Activated CD8-positive, alpha-beta T cell treated with anti-CD3 and anti-CD28 coated beads for 36 hours (primary cell): ENCODE measurements at regions not wholly inside any gene's neighbourhood (a gene's known extent, or its start where the extent isn't known, plus 50 kb on each side); places are given as distances from the start of the nearest gene placed in this dataset.

Experiments
- ATAC-seq: fragments of 200-7000 bp; cut with Tn5 transposase; one replicate; pipeline ENCODE4 v1.10.0; 2021; ENCODE audit warnings: mild to moderate bottlenecking, moderate library complexity
- CTCF ChIA-PET: fragments of 350-600 bp; sonication (Branson Sonifier 250); formaldehyde crosslinking; loops from one replicate; lab custom pipeline; 2021; ENCODE audit warnings: antibody characterized with exemption; lab: Charles Lee
- POLR2A ChIA-PET: fragments of 350-600 bp; sonication (Branson Sonifier 250); formaldehyde crosslinking; loops from one replicate; lab custom pipeline; 2021; ENCODE audit warnings: antibody characterized with exemption; lab: Charles Lee
- DNase-seq: peaks from one replicate; pipeline ENCODE4 v3.0.0-alpha.2; 2020
- H3K27ac Mint-ChIP-seq: one replicate; pipeline ENCODE4 v1.8.0; 2021; ENCODE audit warnings: mild to moderate bottlenecking, mixed read lengths
- H3K27me3 Mint-ChIP-seq: one replicate; pipeline ENCODE4 v1.8.0; 2021; ENCODE audit warnings: mixed read lengths
- H3K36me3 Mint-ChIP-seq: one replicate; pipeline ENCODE4 v1.8.0; 2021; ENCODE audit warnings: low read depth, mixed read lengths
- H3K4me1 Mint-ChIP-seq: one replicate; pipeline ENCODE4 v1.8.0; 2021; ENCODE audit warnings: low read depth, mixed read lengths
- H3K4me3 Mint-ChIP-seq: one replicate; pipeline ENCODE4 v1.8.0; 2021; ENCODE audit warnings: mild to moderate bottlenecking, moderate library complexity, mixed read lengths
- H3K9me3 Mint-ChIP-seq: one replicate; pipeline ENCODE4 v1.8.0; 2021; ENCODE audit warnings: mixed read lengths
- intact Hi-C: fragments of 100-400 bp; cut with micrococcal nuclease; formaldehyde crosslinking; loops from one replicate; pipeline ENCODE4 v1.10.0; 2022
- TF ChIP-seq, protein P1 (sequence below): fragments of 200-600 bp; IDR thresholded peaks from one replicate; pipeline ENCODE4 v1.8.0; 2022; ENCODE audit warnings: antibody characterized with exemption, mild to moderate bottlenecking

- TF ChIP-seq, protein P1, sequence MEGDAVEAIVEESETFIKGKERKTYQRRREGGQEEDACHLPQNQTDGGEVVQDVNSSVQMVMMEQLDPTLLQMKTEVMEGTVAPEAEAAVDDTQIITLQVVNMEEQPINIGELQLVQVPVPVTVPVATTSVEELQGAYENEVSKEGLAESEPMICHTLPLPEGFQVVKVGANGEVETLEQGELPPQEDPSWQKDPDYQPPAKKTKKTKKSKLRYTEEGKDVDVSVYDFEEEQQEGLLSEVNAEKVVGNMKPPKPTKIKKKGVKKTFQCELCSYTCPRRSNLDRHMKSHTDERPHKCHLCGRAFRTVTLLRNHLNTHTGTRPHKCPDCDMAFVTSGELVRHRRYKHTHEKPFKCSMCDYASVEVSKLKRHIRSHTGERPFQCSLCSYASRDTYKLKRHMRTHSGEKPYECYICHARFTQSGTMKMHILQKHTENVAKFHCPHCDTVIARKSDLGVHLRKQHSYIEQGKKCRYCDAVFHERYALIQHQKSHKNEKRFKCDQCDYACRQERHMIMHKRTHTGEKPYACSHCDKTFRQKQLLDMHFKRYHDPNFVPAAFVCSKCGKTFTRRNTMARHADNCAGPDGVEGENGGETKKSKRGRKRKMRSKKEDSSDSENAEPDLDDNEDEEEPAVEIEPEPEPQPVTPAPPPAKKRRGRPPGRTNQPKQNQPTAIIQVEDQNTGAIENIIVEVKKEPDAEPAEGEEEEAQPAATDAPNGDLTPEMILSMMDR = no peak
- Mint-ChIP-seq H3K9me3 (no peaks in the 10 kb centered on the region), H3K36me3 (no peaks in the 10 kb centered on the region), H3K27me3 (no peaks in the 10 kb centered on the region), H3K27ac (no peak overlapping the region), H3K4me1 (no peaks in the 10 kb centered on the region), H3K4me3 (no peak overlapping the region)
- intact Hi-C loops = no loop called here
- ChIA-PET CTCF (interaction anchor here (0.6 kb wide), 1 partner anchor 34 kb away, joined by 3 read pairs; no protein-coding TSS in a partner anchor), POLR2A (no interaction called here)
- no peak for ATAC-seq
- DNase-seq = no peak
Observed at GRCh38 chr3:127033171-127033570, 50.3 kb downstream of the PLXNA1 start.

DNA sequence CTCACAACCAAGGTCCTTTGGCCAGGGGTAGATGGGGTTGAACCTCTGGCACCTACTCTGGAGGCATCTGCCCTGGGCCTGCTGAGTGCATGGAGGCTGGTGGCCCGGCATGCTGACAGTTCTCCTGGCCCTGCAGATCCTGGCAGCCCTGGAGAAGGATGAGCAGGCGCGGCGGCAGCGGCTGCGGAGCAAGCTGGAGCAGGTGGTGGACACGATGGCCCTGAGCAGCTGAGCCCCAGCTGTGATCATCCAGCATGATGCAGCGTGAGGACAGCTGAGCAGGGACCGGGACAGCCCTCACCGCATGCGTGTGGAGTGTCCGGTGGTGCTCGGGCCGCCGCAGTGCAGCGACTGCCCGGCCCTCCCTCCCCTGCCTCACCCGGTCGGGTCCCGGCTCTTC, 50.9 kb downstream of the PLXNA1 start:
- no peak for DNase-seq
- intact Hi-C loops = no loop called here
- no peak for ATAC-seq
- ChIA-PET CTCF (no interaction called here), POLR2A (no interaction called here)
- Mint-ChIP-seq H3K4me3 (no peak overlapping the region), H3K36me3 (no peaks in the 10 kb centered on the region), H3K9me3 (no peaks in the 10 kb centered on the region), H3K27ac (no peak overlapping the region), H3K4me1 (no peaks in the 10 kb centered on the region), H3K27me3 (no peaks in the 10 kb centered on the region)
- TF ChIP-seq, protein P1 = no peak

DNA sequence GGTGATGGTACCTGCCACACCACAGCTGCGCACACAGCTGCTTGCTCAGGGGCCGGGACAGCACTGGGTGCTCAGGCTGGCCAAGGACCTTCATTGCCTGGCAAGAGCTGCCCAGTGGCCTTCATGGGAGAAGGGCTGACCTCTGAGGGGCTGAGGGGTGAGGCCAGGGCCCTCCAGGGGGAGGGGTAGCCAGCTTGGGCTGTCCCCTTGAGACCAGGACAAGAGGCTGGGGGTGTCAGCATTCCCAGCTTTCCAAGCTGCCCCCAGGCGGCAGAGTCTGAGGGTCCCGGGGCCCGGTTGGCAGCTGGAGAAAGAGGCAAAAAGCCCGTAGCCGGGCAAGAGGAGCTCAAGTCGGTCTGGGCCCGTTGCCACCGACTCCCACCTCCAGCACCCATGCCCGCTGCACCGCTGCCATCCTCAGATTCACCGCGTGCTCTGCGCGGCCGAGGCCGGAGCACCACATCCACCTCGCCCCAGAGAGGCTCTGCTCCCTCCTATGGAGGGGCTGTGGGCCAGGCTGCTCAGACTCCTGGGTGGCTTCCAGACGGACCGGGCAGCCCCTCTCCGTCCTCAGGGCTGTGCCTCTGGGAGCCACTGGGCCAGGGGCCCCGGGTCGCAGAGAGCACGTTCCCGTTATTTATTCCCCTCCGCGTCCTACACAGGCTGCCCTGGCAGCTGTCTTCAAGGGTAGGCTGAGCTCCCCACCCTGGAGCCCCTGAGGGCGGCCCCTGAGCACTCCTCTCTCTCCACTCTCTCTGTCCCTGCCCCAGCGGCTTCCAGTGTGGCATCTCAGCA, 51.5 kb downstream of the PLXNA1 start:
- Mint-ChIP-seq H3K27ac (no peak overlapping the region), H3K36me3 (no peaks in the 10 kb centered on the region), H3K4me1 (no peaks in the 10 kb centered on the region), H3K27me3 (no peaks in the 10 kb centered on the region), H3K4me3 (no peak overlapping the region), H3K9me3 (no peaks in the 10 kb centered on the region)
- CTCF ChIA-PET = no interaction called here
- no peak for ATAC-seq
- TF ChIP-seq, protein P1 = no peak
- intact Hi-C loops = no loop called here
- DNase-seq = no peak
- POLR2A ChIA-PET = no interaction called here

- no peak overlapping the region for H3K4me3 Mint-ChIP-seq
- no peak for ATAC-seq
- CTCF ChIA-PET = no interaction called here
- no peaks in the 10 kb centered on the region for H3K9me3 Mint-ChIP-seq
- intact Hi-C loops = no loop called here
- TF ChIP-seq, protein P1 = no peak
- no peaks in the 10 kb centered on the region for H3K4me1 Mint-ChIP-seq
- H3K27ac Mint-ChIP-seq = no peak overlapping the region
- POLR2A ChIA-PET = interaction anchor here (0.6 kb wide), 1 partner anchor 14 kb away, joined by 3 read pairs; no protein-coding TSS in a partner anchor
- H3K27me3 Mint-ChIP-seq = no peaks in the 10 kb centered on the region
- no peak for DNase-seq
- no peaks in the 10 kb centered on the region for H3K36me3 Mint-ChIP-seq
Observed at GRCh38 chr3:127034990-127035652, 52.2 kb downstream of the PLXNA1 start.

DNA sequence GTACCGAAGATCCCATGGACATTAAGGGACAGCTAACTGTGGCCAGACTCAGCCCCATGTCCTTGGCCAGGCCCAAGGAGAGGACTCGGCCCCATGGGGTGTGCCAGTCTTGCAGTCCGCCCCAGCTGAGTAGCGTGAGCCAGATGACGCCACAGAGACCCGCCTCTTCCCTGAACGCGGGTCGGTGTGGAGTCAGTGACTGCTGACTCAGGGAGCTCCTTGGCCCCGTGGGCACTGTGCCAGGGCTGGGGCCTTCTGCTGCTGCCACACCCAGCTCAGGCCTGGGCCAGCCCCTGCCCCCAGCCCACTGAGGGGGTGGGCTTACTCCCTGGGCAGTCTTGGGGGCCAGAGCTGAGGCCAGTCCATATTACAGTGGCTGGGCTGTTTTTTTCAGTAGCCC, 52.8 kb downstream of the PLXNA1 start:
- ChIA-PET CTCF (no interaction called here), POLR2A (interaction anchor here (0.6 kb wide), 1 partner anchor 13 kb away, joined by 3 read pairs; no protein-coding TSS in a partner anchor)
- H3K9me3 Mint-ChIP-seq = no peaks in the 10 kb centered on the region
- intact Hi-C loops = no loop called here
- ATAC-seq (no peak), DNase-seq (no peak)
- no peaks in the 10 kb centered on the region for H3K27me3 Mint-ChIP-seq
- no peak overlapping the region for H3K27ac Mint-ChIP-seq
- H3K36me3 Mint-ChIP-seq = no peaks in the 10 kb centered on the region
- H3K4me1 Mint-ChIP-seq = no peaks in the 10 kb centered on the region
- TF ChIP-seq, protein P1 = no peak
- H3K4me3 Mint-ChIP-seq = no peak overlapping the region
